Keratinocyte (primary cell): ENCODE measurements at regions not wholly inside any gene's neighbourhood (a gene's known extent, or its start where the extent isn't known, plus 50 kb on each side); places are given as distances from the start of the nearest gene placed in this dataset.

ENCODE experiments used
- DNase-seq: peaks from one replicate; pipeline ENCODE4 v3.0.0-alpha.2; 2011; ENCODE audit warnings: low read depth, missing footprints, low spot score
- FAIRE-seq: peaks from 2 replicates; lab custom pipeline; 2011; peaks lifted over from hg19 to GRCh38; lab: Jason Lieb, UNC
- H2AFZ ChIP-seq: 2 replicates; pipeline ENCODE4 v1.6.0; 2012; ENCODE audit warnings: low read length, control low read depth, inconsistent platforms; ENCODE audit not compliant: control insufficient read depth
- H3K27ac ChIP-seq: 2 replicates; pipeline ENCODE4 v1.5.1; 2011; ENCODE audit warnings: low read length; ENCODE audit not compliant: control insufficient read depth, insufficient read depth
- H3K27me3 ChIP-seq: 3 replicates; pipeline ENCODE4 v1.6.0; 2011; ENCODE audit warnings: low read length; ENCODE audit not compliant: control insufficient read depth, insufficient read depth; ENCODE audit errors: extremely low read depth
- H3K36me3 ChIP-seq, 2 experiments: 2 replicates in 1 of 2; 3 replicates in 1 of 2; pipeline ENCODE4 v1.5.1; 2011; ENCODE audit warnings: low read length in 2 of 2, mild to moderate bottlenecking in 1 of 2; ENCODE audit not compliant: control insufficient read depth in 2 of 2, insufficient read depth in 2 of 2; ENCODE audit errors: extremely low read depth in 1 of 2
- H3K4me1 ChIP-seq: 3 replicates; pipeline ENCODE4 v1.5.1; 2011; ENCODE audit warnings: low read length; ENCODE audit not compliant: control insufficient read depth, insufficient read depth; ENCODE audit errors: extremely low read depth
- H3K4me2 ChIP-seq: 3 replicates; pipeline ENCODE4 v1.6.0; 2011; ENCODE audit warnings: low read depth, low read length; ENCODE audit not compliant: control insufficient read depth, insufficient read depth; ENCODE audit errors: extremely low read depth
- H3K4me3 ChIP-seq, 3 experiments: fragments of 200-600 bp in 1 of 3; sonication (generic) in 1 of 3; 2 replicates in 2 of 3; 3 replicates in 1 of 3; pipeline ENCODE4 v1.5.1; 2011 to 2016; ENCODE audit warnings: low read length in 3 of 3, mild to moderate bottlenecking in 3 of 3, control low read depth in 2 of 3, inconsistent platforms in 1 of 3, low read depth in 1 of 3, mixed read lengths in 1 of 3, mixed run types in 1 of 3, moderate library complexity in 1 of 3; ENCODE audit not compliant: control insufficient read depth in 2 of 3, insufficient read depth in 2 of 3; ENCODE audit errors: extremely low read depth in 1 of 3
- H3K79me2 ChIP-seq: 2 replicates; pipeline ENCODE4 v1.6.0; 2012; ENCODE audit warnings: low read length; ENCODE audit not compliant: control insufficient read depth, insufficient read depth
- H3K9ac ChIP-seq: 3 replicates; pipeline ENCODE4 v1.6.0; 2011; ENCODE audit warnings: low read length; ENCODE audit not compliant: control insufficient read depth, insufficient read depth; ENCODE audit errors: extremely low read depth
- H3K9me1 ChIP-seq: 3 replicates; pipeline ENCODE4 v1.6.0; 2011; ENCODE audit warnings: low read length; ENCODE audit not compliant: control insufficient read depth, insufficient read depth; ENCODE audit errors: extremely low read depth
- H3K9me3 ChIP-seq: 2 replicates; pipeline ENCODE4 v1.5.1; 2012; ENCODE audit warnings: low read depth, low read length; ENCODE audit not compliant: control insufficient read depth
- H4K20me1 ChIP-seq: 3 replicates; pipeline ENCODE4 v1.6.0; 2011; ENCODE audit warnings: low read length; ENCODE audit not compliant: control insufficient read depth, insufficient read depth; ENCODE audit errors: extremely low read depth
- EZH2 ChIP-seq: IDR thresholded peaks from one replicate; pipeline ENCODE4 v1.6.1; 2012; ENCODE audit warnings: inconsistent platforms, mild to moderate bottlenecking, low read length, moderate library complexity
- dilution Hi-C: fragments of 300-500 bp; cut with MboI; formaldehyde crosslinking; loops from one replicate; pipeline ENCODE4 v1.7.0; 2020; ENCODE audit warnings: low sequenced_read_pairs; ENCODE audit not compliant: extremely low pct_ligation_motif_present
- TF ChIP-seq, protein P1 (sequence below), 3 experiments: IDR thresholded peaks in 1 of 3; conservative IDR thresholded peaks in 1 of 3; optimal IDR thresholded peaks in 1 of 3; 2 replicates in 2 of 3; 3 replicates in 1 of 3; pipeline versions ENCODE3 to v1.5.1; 2011; ENCODE audit warnings: low read length in 3 of 3, mild to moderate bottlenecking in 3 of 3, moderate library complexity in 2 of 3, control low read depth in 1 of 3, inconsistent platforms in 1 of 3; ENCODE audit not compliant: insufficient read depth in 2 of 3; ENCODE audit errors: extremely low read depth in 1 of 3

DNA sequence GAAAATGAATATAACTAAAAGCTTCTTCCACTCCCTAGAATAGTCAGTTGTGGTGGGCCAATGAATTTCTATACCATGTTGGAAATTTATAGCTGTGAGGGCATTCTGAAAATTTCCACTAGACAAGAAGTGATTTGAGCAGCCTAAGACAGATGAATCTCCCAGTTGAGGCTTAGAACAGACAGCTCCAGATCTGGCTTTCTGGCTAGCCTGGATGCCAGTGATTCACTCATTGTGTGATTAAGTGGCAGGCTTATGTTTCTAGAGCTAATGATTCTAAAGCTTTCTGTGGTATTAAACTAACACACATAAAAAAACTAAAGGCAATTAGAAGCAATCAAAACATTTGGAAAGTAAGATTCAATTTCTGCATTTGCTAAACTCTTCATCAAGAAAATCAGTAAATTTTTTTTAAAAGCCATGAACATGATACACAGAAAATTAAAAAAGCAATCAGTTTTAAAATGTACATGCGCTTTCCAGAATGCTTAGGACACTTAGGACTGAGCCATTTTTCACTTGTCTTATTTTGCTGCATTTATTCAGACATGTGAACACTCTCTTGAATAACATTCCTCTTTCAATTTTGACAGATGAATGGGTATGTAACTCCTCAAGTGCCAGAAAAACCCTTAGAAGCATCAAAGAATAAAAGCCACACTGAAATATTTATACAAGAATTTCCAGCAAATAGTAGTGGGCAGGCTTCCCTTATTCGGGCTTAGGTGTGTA is 100.5 kb upstream of the GNAQ start:
- Histone ChIP-seq H3K4me2 (peak overlapping the region; percentile 59), H3K36me3 (no peaks in the 10 kb centered on the region), H3K79me2 (no peaks in the 10 kb centered on the region), H3K4me1 (no peaks in the 10 kb centered on the region), H3K4me3 (peak overlapping the region in 1 of 3 experiments; percentile 23), H3K27ac (no peak overlapping the region), H2AFZ (peak overlapping the region; percentile 71), H3K27me3 (no peaks in the 10 kb centered on the region), H3K9me1 (no peaks in the 10 kb centered on the region), H4K20me1 (no peaks in the 10 kb centered on the region), H3K9me3 (no peaks in the 10 kb centered on the region), H3K9ac (no peak overlapping the region)
- dilution Hi-C loops = no loop called here
- FAIRE-seq (peak; percentile 41), DNase-seq (no peak)
- TF ChIP-seq, protein P1, sequence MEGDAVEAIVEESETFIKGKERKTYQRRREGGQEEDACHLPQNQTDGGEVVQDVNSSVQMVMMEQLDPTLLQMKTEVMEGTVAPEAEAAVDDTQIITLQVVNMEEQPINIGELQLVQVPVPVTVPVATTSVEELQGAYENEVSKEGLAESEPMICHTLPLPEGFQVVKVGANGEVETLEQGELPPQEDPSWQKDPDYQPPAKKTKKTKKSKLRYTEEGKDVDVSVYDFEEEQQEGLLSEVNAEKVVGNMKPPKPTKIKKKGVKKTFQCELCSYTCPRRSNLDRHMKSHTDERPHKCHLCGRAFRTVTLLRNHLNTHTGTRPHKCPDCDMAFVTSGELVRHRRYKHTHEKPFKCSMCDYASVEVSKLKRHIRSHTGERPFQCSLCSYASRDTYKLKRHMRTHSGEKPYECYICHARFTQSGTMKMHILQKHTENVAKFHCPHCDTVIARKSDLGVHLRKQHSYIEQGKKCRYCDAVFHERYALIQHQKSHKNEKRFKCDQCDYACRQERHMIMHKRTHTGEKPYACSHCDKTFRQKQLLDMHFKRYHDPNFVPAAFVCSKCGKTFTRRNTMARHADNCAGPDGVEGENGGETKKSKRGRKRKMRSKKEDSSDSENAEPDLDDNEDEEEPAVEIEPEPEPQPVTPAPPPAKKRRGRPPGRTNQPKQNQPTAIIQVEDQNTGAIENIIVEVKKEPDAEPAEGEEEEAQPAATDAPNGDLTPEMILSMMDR (optimal IDR thresholded peaks at IDR 0.05 in 1 of 3, IDR thresholded peaks at IDR 0.05 in 1 of 3, conservative IDR thresholded peaks at IDR 0.05 in 1 of 3; ENCODE audit: extremely low read depth in 1 of 3, insufficient read depth in 2 of 3, low read length in 3 of 3) = no peak
- TF ChIP-seq EZH2 = no peak

DNA sequence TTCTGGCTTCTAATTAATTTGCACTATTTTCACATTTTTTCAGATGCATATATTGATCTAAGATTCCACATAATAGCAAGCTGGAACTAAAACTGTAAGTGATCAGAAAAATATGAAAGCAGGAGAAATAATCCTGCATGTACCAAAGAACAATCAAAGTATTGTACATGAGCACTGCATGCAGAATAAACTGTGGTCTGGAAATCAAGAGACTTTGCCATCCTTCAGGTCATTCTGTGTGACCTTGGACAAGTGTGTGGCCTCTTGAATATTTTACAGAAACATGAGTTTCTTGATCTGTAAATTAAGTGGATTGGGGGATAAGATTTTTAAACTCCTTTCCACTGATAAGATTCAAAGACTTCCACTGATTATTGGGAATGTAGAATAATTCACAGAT is 99.2 kb upstream of the GNAQ start:
- H3K27me3 ChIP-seq = no peaks in the 10 kb centered on the region
- H2AFZ ChIP-seq = no peak overlapping the region
- H4K20me1 ChIP-seq = no peaks in the 10 kb centered on the region
- FAIRE-seq (no peak), DNase-seq (no peak)
- dilution Hi-C loops = no loop called here
- H3K79me2 ChIP-seq = no peaks in the 10 kb centered on the region
- H3K4me3 ChIP-seq = no peak overlapping the region
- H3K9me3 ChIP-seq = no peaks in the 10 kb centered on the region
- H3K9ac ChIP-seq = no peak overlapping the region
- H3K4me2 ChIP-seq = no peak overlapping the region
- H3K27ac ChIP-seq = no peak overlapping the region
- H3K9me1 ChIP-seq = no peaks in the 10 kb centered on the region
- TF ChIP-seq, protein P1 (optimal IDR thresholded peaks at IDR 0.05 in 1 of 3, IDR thresholded peaks at IDR 0.05 in 1 of 3, conservative IDR thresholded peaks at IDR 0.05 in 1 of 3; ENCODE audit: extremely low read depth in 1 of 3, insufficient read depth in 2 of 3, low read length in 3 of 3) = no peak
- TF ChIP-seq EZH2 = no peak
- H3K4me1 ChIP-seq = no peaks in the 10 kb centered on the region
- H3K36me3 ChIP-seq = no peaks in the 10 kb centered on the region
